HEK293 (cell line): ENCODE measurements at regions not wholly inside any gene's neighbourhood (a gene's known extent, or its start where the extent isn't known, plus 50 kb on each side); places are given as distances from the start of the nearest gene placed in this dataset.
"Not testable (repeated sequence)": the region's sequence is repeated elsewhere in the genome, so short reads cannot be mapped to it uniquely, and the experiment has no call there.

Source experiments
- CTCF ChIA-PET: fragments of 350-600 bp; formaldehyde crosslinking; extraction: SDS; loops from one replicate; lab custom pipeline; 2021; ENCODE audit warnings: antibody characterized with exemption; lab: Yijun Ruan, JAX
- POLR2A ChIA-PET: fragments of 300-600 bp; formaldehyde crosslinking; extraction: SDS; loops from one replicate; lab custom pipeline; 2020; ENCODE audit warnings: antibody characterized with exemption, inconsistent platforms; lab: Yijun Ruan, JAX
- H3K27ac ChIP-seq: fragments of 200-500 bp; sonication (Bioruptor generic); 2 replicates; pipeline ENCODE4 v1.5.1; 2014; ENCODE audit warnings: low read depth, low read length, control low read depth, inconsistent platforms; ENCODE audit errors: extremely low read depth
- H3K36me3 ChIP-seq, 2 experiments: fragments of 200-500 bp in 1 of 2; sonication (Bioruptor generic) in 1 of 2; 1 replicate in 1 of 2; 2 replicates in 1 of 2; pipeline ENCODE4 v1.5.1; 2014 to 2017; ENCODE audit warnings: inconsistent platforms in 2 of 2, low read length in 2 of 2; ENCODE audit not compliant: control insufficient read depth in 2 of 2, insufficient read depth in 1 of 2
- H3K4me1 ChIP-seq: fragments of 200-500 bp; sonication (Bioruptor generic); 2 replicates; pipeline ENCODE4 v1.5.1; 2014; ENCODE audit warnings: mild to moderate bottlenecking, low read length, inconsistent platforms; ENCODE audit not compliant: control insufficient read depth, insufficient read depth
- H3K4me3 ChIP-seq: 2 replicates; pipeline ENCODE4 v1.5.1; 2011; ENCODE audit warnings: low read depth, mild to moderate bottlenecking, control low read depth, low read length, moderate library complexity
- H3K9me3 ChIP-seq: fragments of 200-500 bp; sonication (Bioruptor generic); 2 replicates; pipeline ENCODE4 v1.5.1; 2014; ENCODE audit warnings: low read depth, low read length, inconsistent platforms; ENCODE audit not compliant: control insufficient read depth, insufficient read depth
- KLF9 ChIP-seq: fragments of 450-650 bp; formaldehyde crosslinking; IDR thresholded peaks from 2 replicates; pipeline ENCODE4 v1.5.1; 2016; ENCODE audit warnings: missing biosample characterization, missing genetic modification characterization, low read depth
- SP2 ChIP-seq: fragments of 450-650 bp; formaldehyde crosslinking; IDR thresholded peaks from 2 replicates; pipeline ENCODE4 v1.5.1; 2016; ENCODE audit warnings: missing biosample characterization, missing genetic modification characterization
- ZIC2 ChIP-seq: fragments of 450-650 bp; formaldehyde crosslinking; IDR thresholded peaks from 2 replicates; pipeline ENCODE4 v1.5.1; 2016; ENCODE audit warnings: missing biosample characterization, missing genetic modification characterization
- ZNF211 ChIP-seq: fragments of 450-650 bp; formaldehyde crosslinking; IDR thresholded peaks from 2 replicates; pipeline ENCODE4 v1.5.1; 2016; ENCODE audit warnings: low read depth, missing biosample characterization, missing genetic modification characterization
- ZNF274 ChIP-seq, 2 experiments: fragments of 200-500 bp in 1 of 2; fragments of 450-650 bp in 1 of 2; sonication (Bioruptor generic) in 1 of 2; formaldehyde crosslinking in 1 of 2; IDR thresholded peaks; 2 replicates each; pipeline versions ENCODE4 v1.5.1 to v1.6.1; 2014 to 2016; ENCODE audit warnings: borderline replicate concordance in 1 of 2, inconsistent platforms in 1 of 2, low read length in 1 of 2, missing biosample characterization in 1 of 2, missing genetic modification characterization in 1 of 2
- ZNF292 ChIP-seq: fragments of 450-650 bp; formaldehyde crosslinking; IDR thresholded peaks from 2 replicates; pipeline ENCODE4 v1.5.1; 2016; ENCODE audit warnings: low read depth, missing biosample characterization, missing genetic modification characterization, borderline replicate concordance
- ZNF366 ChIP-seq: fragments of 450-650 bp; formaldehyde crosslinking; conservative IDR thresholded peaks from 2 replicates; pipeline ENCODE4 v1.5.1; 2016; ENCODE audit warnings: missing biosample characterization, missing genetic modification characterization
- ZNF37A ChIP-seq: fragments of 450-650 bp; IDR thresholded peaks from 2 replicates; pipeline ENCODE4 v1.5.1; 2018; ENCODE audit warnings: missing biosample characterization, missing genetic modification characterization
- ZNF558 ChIP-seq: fragments of 450-650 bp; formaldehyde crosslinking; IDR thresholded peaks from 2 replicates; pipeline ENCODE4 v1.5.1; 2016; ENCODE audit warnings: missing biosample characterization, missing genetic modification characterization
- ZNF654 ChIP-seq: fragments of 450-650 bp; formaldehyde crosslinking; IDR thresholded peaks from 2 replicates; pipeline ENCODE4 v1.5.1; 2016; ENCODE audit warnings: low read depth, missing biosample characterization, missing genetic modification characterization
- ZNF677 ChIP-seq: fragments of 450-650 bp; IDR thresholded peaks from 2 replicates; pipeline ENCODE4 v1.5.0; 2018; ENCODE audit warnings: missing biosample characterization, mild to moderate bottlenecking, missing genetic modification characterization, moderate library complexity
- ZNF747 ChIP-seq: fragments of 450-650 bp; formaldehyde crosslinking; IDR thresholded peaks from 2 replicates; pipeline ENCODE4 v1.5.1; 2016; ENCODE audit warnings: missing biosample characterization, missing genetic modification characterization
- ZNF791 ChIP-seq: fragments of 450-650 bp; formaldehyde crosslinking; IDR thresholded peaks from 2 replicates; pipeline ENCODE4 v1.5.1; 2016; ENCODE audit warnings: missing biosample characterization, missing genetic modification characterization
- ZSCAN16 ChIP-seq: fragments of 450-650 bp; formaldehyde crosslinking; IDR thresholded peaks from 2 replicates; pipeline ENCODE4 v1.5.1; 2016; ENCODE audit warnings: missing biosample characterization, missing genetic modification characterization
- TF ChIP-seq, protein P1 (sequence below): fragments of 450-650 bp; formaldehyde crosslinking; IDR thresholded peaks from 2 replicates; pipeline ENCODE4 v1.5.1; 2017; ENCODE audit warnings: missing biosample characterization, missing genetic modification characterization
- TF ChIP-seq, protein P2 (sequence below): fragments of 450-650 bp; formaldehyde crosslinking; IDR thresholded peaks from 2 replicates; pipeline ENCODE4 v1.5.1; 2016; ENCODE audit warnings: missing biosample characterization, missing genetic modification characterization
- TF ChIP-seq, protein P3 (sequence below): fragments of 450-650 bp; formaldehyde crosslinking; IDR thresholded peaks from 2 replicates; pipeline ENCODE4 v1.5.1; 2017; ENCODE audit warnings: missing biosample characterization, missing genetic modification characterization
- TF ChIP-seq, protein P4 (sequence below): fragments of 450-650 bp; formaldehyde crosslinking; IDR thresholded peaks from 2 replicates; pipeline ENCODE4 v1.5.1; 2017; ENCODE audit warnings: missing biosample characterization, missing genetic modification characterization
- TF ChIP-seq, protein P5 (sequence below): fragments of 450-650 bp; formaldehyde crosslinking; IDR thresholded peaks from 2 replicates; pipeline ENCODE4 v1.5.1; 2016; ENCODE audit warnings: missing biosample characterization, missing genetic modification characterization

DNA sequence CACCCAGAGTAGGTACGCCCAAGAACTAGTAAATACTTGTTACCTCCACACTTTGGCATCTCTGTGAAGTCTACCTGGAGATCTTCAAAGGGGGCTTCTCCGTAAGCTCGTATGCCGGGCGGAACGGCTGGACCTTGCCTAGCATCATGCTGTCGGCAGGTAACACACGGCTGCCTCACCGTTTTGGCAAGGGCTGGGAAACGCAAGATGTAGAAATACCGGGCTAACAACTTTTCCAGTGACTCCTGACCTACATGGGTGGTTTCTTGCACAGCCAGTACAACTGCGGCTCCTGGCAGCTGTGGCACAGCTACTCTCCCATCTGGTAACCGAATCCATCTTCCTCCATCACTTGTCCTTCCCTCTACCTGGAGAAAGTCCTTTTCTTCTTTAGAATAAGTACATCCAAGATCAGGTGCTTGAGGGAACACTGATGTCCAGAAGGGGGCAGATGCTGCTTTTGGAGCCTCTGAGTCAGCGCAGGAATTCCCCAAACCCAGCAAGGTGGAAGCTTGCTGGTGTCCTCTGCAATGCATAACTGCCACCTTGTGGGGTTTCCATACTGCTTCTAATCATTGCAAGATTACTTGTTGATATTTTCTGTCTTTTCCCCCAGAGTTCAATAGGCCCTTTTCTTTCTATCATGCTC is 59.7 kb upstream of the FRG2C start:
- CTCF ChIA-PET, H3K27ac ChIP-seq, H3K4me3 ChIP-seq, H3K4me1 ChIP-seq, H3K9me3 ChIP-seq, POLR2A ChIA-PET, H3K36me3 ChIP-seq: not testable (repeated sequence)

DNA sequence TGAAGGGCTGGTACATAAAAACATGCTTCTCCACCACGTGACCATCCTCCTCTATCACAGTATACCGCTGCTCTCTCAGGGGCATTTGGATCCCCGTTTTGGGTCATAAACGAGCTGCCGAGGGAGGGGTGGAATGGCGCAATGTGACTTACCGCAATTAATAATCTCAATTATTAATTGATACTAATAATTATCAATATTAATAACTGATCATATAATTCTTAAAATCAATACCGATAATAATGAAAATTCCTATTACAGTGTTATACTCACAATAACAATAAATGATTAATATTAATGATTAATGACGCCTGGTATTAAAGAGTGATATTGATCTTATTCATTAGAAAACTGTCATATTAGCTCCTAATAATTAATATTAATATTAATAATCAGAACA is 56.1 kb upstream of the FRG2C start:
- H3K36me3 ChIP-seq, H3K4me1 ChIP-seq, CTCF ChIA-PET, H3K9me3 ChIP-seq, H3K27ac ChIP-seq, POLR2A ChIA-PET, H3K4me3 ChIP-seq: not testable (repeated sequence)

DNA sequence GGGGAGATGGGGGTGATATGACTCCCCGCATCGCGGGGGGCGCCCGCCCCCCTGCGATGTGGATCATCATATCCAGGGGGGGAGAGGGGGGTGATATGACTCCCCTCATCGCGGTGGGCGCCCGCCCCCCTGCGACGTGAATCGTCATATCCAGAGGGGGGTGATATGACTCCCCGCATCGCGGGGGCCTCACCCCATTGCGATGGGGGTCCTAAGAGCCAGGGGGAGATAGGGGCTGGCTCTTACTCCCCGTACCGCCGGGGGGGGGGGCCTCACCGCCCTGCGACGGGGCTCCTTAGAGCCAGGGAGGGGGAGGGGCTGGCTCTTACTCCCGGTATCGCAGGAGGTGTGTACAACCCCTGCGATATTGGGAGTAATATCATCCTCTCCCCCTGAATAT is 54.5 kb upstream of the FRG2C start:
- CTCF ChIA-PET, H3K4me1 ChIP-seq, H3K4me3 ChIP-seq, H3K9me3 ChIP-seq, H3K27ac ChIP-seq, H3K36me3 ChIP-seq, POLR2A ChIA-PET: not testable (repeated sequence)

DNA sequence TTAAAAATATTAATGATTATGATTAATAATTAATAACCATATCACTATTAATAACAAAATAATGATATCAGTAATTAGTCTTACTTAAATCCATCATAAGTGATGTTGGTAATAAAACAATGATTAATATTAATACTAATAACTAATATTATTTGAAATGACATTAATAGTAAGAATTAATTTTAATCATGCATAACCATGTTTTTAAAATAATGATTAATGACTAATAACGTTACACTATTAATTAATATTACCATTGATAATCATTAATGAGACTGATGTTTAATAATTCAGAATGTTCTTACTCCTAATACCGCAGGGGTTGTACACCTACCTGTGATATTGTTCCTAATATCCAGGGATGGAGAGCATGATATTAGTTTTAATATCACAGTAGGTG is 53.4 kb upstream of the FRG2C start:
- Histone ChIP-seq H3K4me3 (no peak overlapping the region), H3K27ac (no peak overlapping the region), H3K4me1 (no peaks in the 10 kb centered on the region), H3K9me3 (no peaks in the 10 kb centered on the region), H3K36me3 (no peaks in the 10 kb centered on the region)
- TF ChIP-seq ZNF366 (tag by site-specific recombination) (no peak), ZNF747 (tag by site-specific recombination) (no peak), KLF9 (no peak), ZNF211 (tag by site-specific recombination) (no peak), ZSCAN16 (tag by site-specific recombination) (no peak), ZNF558 (tag by site-specific recombination) (no peak), ZNF274 (IDR thresholded peaks at IDR 0.05; ENCODE audit: low read length) (no peak), ZNF274 (tag by site-specific recombination; IDR thresholded peaks at IDR 0.05; ENCODE audit: borderline replicate concordance) (no peak), ZNF654 (tag by site-specific recombination) (no peak), ZIC2 (tag by site-specific recombination) (no peak), SP2 (tag by site-specific recombination) (no peak), ZNF791 (no peak), ZNF37A (tag by site-specific recombination) (no peak), ZNF292 (tag by site-specific recombination) (no peak), ZNF677 (tag by site-specific recombination) (no peak)
- TF ChIP-seq, protein P1, sequence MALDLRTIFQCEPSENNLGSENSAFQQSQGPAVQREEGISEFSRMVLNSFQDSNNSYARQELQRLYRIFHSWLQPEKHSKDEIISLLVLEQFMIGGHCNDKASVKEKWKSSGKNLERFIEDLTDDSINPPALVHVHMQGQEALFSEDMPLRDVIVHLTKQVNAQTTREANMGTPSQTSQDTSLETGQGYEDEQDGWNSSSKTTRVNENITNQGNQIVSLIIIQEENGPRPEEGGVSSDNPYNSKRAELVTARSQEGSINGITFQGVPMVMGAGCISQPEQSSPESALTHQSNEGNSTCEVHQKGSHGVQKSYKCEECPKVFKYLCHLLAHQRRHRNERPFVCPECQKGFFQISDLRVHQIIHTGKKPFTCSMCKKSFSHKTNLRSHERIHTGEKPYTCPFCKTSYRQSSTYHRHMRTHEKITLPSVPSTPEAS (tag by site-specific recombination), result no peak
- TF ChIP-seq, protein P2, sequence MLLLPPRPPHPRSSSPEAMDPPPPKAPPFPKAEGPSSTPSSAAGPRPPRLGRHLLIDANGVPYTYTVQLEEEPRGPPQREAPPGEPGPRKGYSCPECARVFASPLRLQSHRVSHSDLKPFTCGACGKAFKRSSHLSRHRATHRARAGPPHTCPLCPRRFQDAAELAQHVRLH (tag by site-specific recombination), result no peak
- TF ChIP-seq, protein P3, sequence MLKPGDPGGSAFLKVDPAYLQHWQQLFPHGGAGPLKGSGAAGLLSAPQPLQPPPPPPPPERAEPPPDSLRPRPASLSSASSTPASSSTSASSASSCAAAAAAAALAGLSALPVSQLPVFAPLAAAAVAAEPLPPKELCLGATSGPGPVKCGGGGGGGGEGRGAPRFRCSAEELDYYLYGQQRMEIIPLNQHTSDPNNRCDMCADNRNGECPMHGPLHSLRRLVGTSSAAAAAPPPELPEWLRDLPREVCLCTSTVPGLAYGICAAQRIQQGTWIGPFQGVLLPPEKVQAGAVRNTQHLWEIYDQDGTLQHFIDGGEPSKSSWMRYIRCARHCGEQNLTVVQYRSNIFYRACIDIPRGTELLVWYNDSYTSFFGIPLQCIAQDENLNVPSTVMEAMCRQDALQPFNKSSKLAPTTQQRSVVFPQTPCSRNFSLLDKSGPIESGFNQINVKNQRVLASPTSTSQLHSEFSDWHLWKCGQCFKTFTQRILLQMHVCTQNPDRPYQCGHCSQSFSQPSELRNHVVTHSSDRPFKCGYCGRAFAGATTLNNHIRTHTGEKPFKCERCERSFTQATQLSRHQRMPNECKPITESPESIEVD, result no peak
- TF ChIP-seq, protein P4, sequence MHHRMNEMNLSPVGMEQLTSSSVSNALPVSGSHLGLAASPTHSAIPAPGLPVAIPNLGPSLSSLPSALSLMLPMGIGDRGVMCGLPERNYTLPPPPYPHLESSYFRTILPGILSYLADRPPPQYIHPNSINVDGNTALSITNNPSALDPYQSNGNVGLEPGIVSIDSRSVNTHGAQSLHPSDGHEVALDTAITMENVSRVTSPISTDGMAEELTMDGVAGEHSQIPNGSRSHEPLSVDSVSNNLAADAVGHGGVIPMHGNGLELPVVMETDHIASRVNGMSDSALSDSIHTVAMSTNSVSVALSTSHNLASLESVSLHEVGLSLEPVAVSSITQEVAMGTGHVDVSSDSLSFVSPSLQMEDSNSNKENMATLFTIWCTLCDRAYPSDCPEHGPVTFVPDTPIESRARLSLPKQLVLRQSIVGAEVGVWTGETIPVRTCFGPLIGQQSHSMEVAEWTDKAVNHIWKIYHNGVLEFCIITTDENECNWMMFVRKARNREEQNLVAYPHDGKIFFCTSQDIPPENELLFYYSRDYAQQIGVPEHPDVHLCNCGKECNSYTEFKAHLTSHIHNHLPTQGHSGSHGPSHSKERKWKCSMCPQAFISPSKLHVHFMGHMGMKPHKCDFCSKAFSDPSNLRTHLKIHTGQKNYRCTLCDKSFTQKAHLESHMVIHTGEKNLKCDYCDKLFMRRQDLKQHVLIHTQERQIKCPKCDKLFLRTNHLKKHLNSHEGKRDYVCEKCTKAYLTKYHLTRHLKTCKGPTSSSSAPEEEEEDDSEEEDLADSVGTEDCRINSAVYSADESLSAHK (tag by site-specific recombination), result no peak
- TF ChIP-seq, protein P5, sequence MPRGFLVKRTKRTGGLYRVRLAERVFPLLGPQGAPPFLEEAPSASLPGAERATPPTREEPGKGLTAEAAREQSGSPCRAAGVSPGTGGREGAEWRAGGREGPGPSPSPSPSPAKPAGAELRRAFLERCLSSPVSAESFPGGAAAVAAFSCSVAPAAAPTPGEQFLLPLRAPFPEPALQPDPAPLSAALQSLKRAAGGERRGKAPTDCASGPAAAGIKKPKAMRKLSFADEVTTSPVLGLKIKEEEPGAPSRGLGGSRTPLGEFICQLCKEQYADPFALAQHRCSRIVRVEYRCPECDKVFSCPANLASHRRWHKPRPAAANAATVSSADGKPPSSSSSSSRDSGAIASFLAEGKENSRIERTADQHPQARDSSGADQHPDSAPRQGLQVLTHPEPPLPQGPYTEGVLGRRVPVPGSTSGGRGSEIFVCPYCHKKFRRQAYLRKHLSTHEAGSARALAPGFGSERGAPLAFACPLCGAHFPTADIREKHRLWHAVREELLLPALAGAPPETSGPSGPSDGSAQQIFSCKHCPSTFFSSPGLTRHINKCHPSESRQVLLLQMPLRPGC (tag by site-specific recombination), result no peak
- ChIA-PET POLR2A (no interaction called here), CTCF (no interaction called here)
